GM19468 (cell line): ENCODE measurements at regions not wholly inside any gene's neighbourhood (a gene's known extent, or its start where the extent isn't known, plus 50 kb on each side); places are given as distances from the start of the nearest gene placed in this dataset.

Source experiments
- ATAC-seq: cut with Tn5 transposase; IDR thresholded peaks from one replicate; pipeline ENCODE4 v1.9.1; 2021; ENCODE audit warnings: mild to moderate bottlenecking, moderate library complexity, moderate number of reproducible peaks; ENCODE audit not compliant: unreplicated experiment; ENCODE audit errors: extremely low read depth

- ATAC-seq = no peak
Observed at GRCh38 chr15:70189826-70190695, 92.3 kb upstream of the TLE3 start.

- no peak for ATAC-seq
Observed at GRCh38 chr15:70188286-70188685, 90.6 kb upstream of the TLE3 start.

- no peak for ATAC-seq
Observed at GRCh38 chr15:70187331-70187730, 89.6 kb upstream of the TLE3 start.

GRCh38 chr15:70186152-70186551 lies 88.4 kb upstream of the TLE3 start:
- no peak for ATAC-seq

- ATAC-seq = no peak
Observed at GRCh38 chr15:70185251-70185711, 87.6 kb upstream of the TLE3 start.

GRCh38 chr15:70182858-70183695 lies 85.4 kb upstream of the TLE3 start:
- ATAC-seq = no peak

- no peak for ATAC-seq
Observed at GRCh38 chr15:70181626-70182255, 84.0 kb upstream of the TLE3 start.

GRCh38 chr15:70180186-70180875 lies 82.6 kb upstream of the TLE3 start:
- ATAC-seq = no peak

GRCh38 chr15:70179309-70179892 lies 81.7 kb upstream of the TLE3 start:
- no peak for ATAC-seq

GRCh38 chr15:70178335-70179084 lies 80.8 kb upstream of the TLE3 start:
- no peak for ATAC-seq

- ATAC-seq = no peak
Observed at GRCh38 chr15:70172566-70173225, 75.0 kb upstream of the TLE3 start.

GRCh38 chr15:70172124-70172523 lies 74.4 kb upstream of the TLE3 start:
- ATAC-seq = no peak

GRCh38 chr15:70171256-70171886 lies 73.7 kb upstream of the TLE3 start:
- no peak for ATAC-seq

GRCh38 chr15:70170096-70170699 lies 72.5 kb upstream of the TLE3 start:
- ATAC-seq = no peak

GRCh38 chr15:70169147-70169546 lies 71.4 kb upstream of the TLE3 start:
- no peak for ATAC-seq

- ATAC-seq = no peak
Observed at GRCh38 chr15:70167155-70167554, 69.4 kb upstream of the TLE3 start.

- no peak for ATAC-seq
Observed at GRCh38 chr15:70166506-70167087, 68.9 kb upstream of the TLE3 start.
